ENCODE measurements at regions not wholly inside any gene's neighbourhood (a gene's known extent, or its start where the extent isn't known, plus 50 kb on each side); places are given as distances from the start of the nearest gene placed in this dataset.

DNA sequence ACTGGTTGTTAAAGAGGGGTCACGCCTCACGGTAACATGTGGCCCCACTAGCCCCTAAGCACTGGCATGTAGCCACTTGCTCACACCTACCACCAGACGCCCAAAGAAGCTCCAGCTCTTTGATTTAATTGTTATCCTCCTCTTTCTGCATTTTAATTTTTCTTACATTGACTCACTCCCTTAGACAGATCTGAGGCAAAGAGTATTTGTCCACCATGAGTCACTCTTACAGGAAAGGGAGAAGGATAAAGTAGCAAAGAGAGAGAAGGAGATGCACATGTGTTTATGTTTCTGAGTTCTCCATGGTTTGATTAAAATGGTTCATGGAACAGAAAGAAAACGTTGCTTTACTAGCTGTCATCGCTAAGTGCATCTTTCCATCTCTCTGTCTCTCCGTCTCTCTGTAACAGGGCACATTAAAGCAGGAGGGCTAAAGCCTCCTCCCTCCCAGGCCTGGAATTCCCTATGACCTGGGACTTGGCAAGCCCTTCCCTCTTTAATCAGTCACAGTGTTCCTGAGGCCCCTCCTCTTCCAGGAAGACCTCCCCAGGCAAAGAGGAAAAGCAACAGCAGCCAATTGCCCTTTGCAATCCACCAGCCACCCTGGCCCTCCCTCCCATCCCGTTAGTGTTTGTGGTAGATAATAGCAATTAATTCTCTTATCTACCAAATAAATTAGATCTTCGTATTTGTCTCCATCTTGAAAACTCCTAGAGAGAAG, 112.8 kb upstream of the TSHZ2 start:
- no peak for DNase-seq

GRCh38 chr20:52852714-52853113, 119.4 kb upstream of the TSHZ2 start:
- DNase-seq = no peak

DNA sequence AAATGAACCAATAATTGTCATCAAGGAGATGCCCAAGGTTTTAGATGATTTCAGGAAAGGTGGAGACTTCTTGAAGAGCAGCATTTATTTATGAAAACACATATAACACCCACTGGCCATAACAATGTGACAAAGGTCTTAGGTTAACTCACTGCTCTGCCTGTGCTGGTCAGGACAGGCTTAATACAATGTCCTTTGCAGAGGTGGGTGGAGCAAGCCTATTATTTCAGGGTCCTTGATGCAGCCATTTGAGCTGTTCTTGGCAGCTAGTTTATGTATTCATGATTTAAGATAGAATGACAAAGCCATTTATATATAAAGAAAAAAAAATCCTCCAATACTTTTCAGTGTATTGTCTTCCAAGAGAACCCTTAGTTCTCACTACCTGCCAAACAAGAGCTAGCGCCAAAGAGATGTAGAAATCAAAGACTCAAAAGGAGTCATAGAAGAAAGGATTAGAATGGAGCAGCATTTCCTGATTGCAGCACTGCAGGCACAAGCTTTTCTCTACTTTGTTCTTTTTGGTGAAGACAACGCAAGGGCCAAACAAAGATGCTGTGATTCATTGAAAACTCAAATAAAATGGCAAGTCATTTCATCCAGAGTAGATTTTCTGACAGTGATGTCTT, 124.3 kb upstream of the TSHZ2 start:
- DNase-seq = no peak

GRCh38 chr20:52847029-52847660, 125.0 kb upstream of the TSHZ2 start:
- peak; percentile 12 for DNase-seq

- no peak for DNase-seq
Observed at GRCh38 chr20:52845044-52845443, 127.1 kb upstream of the TSHZ2 start.

DNA sequence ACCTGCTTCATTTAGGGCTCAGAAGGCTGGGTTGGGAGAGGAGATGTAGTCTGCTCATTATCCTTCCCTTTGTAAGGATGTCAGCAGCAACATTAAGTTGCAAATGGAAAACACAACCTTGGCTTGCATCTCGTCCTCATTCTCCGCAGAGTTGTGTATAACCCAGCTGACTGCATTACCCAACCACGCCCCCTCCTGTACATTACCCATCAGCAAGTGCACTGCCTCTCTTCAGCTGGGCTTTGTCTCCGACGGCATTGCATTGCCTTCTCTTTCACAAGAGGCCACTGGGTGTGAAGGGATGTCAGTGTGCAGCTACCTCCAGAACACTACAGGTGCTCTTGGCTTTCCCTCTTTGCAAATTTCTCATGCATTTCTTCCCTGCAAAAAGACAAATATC, 128.7 kb upstream of the TSHZ2 start:
- no peak for DNase-seq

- no peak for DNase-seq
Observed at GRCh38 chr20:52841003-52841402, 131.2 kb upstream of the TSHZ2 start.

DNA sequence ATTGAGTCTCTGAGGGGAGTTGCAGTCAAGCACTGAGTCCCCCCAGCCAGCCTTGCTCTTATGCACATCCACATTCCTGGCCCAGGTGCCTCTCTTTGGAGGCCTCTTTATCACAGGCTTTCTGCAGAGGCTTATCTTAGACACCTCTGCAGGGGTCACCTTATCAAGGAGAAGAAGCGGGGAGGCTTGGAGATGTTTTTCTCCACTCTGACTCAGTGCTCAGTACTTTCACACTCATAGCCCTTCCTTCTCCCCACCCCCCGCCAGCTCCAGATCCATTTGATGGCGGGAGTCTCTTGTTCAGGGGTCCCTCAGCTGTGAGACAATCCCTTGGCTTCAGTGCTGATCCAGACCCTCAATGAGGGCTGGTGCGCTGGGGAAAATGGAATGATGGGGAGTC, 132.1 kb upstream of the TSHZ2 start:
- no peak for DNase-seq

DNA sequence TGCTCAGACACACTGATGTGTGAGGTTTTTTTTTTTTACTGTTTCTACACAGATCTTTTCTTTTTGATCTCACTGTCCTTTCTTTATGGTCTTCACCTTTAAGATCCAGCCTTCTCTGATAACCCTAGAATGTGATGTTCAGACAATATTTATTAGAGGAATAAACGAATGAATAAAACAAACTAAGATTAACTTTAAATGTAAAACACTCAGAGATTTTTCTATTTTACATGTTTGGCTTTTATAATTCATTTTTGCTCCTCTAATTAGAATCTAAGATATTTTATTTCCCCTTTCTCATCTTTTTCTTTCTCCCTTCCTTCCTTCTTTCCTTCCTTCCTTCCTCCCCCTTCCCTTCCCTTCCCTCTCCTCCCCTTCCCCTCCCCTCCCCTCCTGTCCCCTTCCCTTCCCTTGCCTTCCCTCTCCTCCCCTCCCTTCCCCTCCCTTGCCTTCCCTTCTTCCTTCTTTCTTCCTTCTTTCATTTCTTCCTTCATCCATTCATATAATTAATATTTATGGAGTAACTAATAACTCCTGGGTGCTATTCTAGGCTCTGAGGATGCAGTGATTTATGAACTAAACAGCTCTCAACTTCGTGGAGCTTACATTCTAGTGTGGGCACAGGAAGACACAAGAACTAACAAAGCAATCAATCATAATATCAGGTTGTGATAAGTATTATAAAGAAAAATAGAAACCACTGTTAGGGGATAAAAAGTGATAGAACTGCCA, 133.5 kb upstream of the TSHZ2 start:
- no peak for DNase-seq

GRCh38 chr20:52837378-52837777, 134.8 kb upstream of the TSHZ2 start:
- no peak for DNase-seq

DNA sequence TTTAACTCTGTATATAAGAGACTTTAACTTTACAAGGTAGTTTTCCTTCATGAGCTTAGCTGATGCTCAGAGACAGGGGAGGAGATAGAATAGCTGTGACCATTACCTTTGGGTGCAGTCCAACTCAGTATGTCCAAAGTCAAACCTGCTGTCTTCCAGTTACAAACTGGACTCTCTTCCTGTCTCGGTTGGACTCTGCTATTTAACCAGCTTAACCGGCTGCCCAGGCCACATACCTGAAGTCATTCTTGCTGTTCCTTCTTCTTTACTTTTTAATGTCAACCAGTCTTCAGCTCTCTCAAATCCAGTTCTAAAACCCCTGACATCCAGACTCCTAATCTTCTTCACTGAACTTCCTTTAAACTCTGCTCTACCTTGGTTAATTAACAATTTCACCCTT, 138.3 kb upstream of the TSHZ2 start:
- no peak for DNase-seq

DNA sequence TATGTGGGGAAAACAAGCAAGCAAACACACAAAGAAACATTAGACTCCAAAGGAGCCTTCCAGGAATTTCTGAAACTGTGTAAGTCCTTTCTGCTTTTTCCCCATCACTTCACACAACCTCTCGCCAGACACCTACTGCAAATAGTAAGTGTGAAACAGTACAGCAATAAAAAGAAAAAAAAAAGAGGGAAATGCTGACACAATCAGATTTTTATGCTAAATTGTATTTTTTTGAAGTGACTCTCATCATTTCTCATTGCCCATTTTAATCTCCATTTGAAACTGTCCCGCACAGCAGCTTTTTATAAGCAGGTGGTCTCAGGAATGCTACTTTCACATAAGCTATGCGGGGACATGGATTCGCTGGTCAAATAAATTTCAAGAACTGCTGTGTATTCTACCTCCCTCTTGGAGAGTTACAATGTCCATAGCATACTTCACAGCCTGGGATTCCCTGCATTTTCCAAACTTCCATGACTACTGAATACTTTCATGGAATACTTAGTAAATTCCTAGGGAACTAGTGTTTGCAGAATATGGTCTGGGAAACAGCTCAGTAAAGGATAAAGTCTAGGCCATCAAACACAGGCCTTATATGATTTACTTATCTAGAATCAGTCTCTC, 139.9 kb upstream of the TSHZ2 start:
- no peak for DNase-seq

DNA sequence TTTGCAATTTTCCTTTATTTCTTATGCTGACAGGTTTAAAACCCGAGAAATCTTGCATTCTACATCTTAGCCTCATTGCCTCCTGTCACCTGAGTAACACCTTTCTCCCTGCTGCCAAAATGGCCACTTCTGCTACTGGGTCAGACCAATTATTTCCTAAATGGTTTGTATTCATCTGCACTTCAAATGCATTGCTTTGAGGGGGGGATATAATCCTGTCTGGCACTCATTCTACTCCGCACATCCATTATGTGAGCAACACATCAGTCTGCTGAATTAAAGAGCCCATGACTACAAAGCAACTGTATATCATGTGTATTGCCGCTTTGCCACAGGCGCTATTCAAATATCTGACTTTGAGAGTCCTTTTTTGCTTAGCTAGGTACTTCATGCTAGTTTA, 141.6 kb upstream of the TSHZ2 start:
- no peak for DNase-seq

DNA sequence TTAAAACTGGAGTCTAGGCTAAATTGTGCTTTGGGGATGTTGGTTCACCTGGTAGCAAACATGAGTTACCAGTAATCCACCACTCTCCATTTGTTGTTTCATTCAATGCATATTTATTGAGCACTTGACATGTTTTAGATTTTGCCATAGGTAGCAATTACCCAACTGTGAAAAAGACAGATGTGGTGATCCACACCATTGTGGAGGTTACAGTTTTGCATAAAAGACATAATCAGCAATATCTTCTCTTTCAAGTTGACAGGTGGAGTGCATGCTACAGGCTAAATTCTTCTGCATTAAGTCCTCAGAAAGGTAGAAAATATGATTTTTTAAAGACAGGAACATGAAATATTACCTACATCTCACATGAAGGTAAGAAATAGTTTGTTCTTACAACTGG, 143.0 kb upstream of the TSHZ2 start:
- no peak for DNase-seq

- no peak for DNase-seq
Observed at GRCh38 chr20:52828199-52828598, 144.0 kb upstream of the TSHZ2 start.

DNA sequence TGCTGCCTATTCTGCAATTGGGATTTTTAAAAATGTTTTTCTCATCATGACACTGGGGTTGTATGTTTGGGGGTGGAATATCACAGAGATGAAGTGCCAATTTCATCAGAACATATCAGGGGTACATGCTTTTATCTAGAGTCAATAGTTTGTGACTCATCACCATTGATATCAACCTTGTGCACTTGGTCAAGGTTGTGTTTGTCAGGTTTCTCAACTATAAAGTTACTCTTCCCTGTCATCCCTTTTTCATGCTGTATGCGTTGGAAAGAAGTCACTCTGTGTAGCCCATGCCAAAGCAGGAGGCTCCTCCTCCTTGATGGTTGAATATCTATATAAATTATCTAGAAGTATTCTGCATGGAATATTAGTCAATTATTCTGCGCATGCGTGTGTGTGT, 145.4 kb upstream of the TSHZ2 start:
- DNase-seq = no peak

DNA sequence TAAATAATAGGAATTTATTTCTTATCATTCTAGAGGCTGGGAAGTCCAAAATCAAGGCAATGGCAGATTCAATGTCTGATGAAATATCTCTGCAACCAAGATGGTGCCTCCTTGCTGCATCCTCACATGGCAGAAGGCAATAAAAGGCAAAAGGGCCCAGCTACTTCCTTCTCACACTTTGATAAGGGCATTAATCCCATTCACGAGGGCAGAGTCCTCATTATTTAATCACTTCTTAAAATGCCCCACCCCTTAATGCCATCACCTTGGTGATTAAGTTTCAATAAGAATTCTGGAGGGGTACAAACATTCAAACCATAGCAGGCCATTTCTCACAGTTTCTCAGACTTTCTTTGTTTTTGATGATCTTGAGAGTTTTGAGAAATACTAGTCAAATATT, 145.8 kb upstream of the TSHZ2 start:
- no peak for DNase-seq

- no peak for DNase-seq
Observed at GRCh38 chr20:52824494-52825216, 147.5 kb upstream of the TSHZ2 start.

- no peak for DNase-seq
Observed at GRCh38 chr20:52823303-52823702, 148.9 kb upstream of the TSHZ2 start.

DNA sequence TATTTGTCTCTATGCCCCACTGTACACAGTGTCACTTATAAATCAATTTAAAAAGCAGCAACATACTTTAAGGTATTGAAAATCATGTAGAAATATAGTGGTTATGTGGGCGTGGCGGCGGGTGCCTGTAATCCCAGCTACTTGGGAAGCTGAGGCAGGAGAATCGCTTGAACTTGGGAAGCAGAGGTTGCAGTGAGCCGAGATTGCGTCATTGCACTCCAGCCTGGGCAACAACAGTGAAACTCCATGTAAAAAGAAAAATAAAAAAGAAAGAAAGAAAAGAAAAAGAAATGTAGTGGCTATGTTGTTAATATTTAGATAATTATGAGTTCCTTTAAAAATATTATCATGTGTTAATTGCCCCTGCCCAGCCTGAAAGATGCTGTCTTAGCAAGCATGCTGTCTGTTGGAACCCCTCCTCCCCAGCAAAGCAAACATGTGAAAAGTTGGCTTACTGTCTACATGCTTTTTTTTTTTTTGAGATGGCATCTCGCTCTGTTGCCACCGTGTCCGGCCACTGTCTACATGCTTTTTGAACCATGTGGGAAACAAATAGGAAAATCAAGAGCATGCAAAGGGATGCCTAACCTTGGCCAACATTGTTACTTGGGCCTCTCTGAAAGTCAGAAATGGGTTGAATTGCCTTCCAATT, 151.4 kb upstream of the TSHZ2 start:
- no peak for DNase-seq

DNA sequence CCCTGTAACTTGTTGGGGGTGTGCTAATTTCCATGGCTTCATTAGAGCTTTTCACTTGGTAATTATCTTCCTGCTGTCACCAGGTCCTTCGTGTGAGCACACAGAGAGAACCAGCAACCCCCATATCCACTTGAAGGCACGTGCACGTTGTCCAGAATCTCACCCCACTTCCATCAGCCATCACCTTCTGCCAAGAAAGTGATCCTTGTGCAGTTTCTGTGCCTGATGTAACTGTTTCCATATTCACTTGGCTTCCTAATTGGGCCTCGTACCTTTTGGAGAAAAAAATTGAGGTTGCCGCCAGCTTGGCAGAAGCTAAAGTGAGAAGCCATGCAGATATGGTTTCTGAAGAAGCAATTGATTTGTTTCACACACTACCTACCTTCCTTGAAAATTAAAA, 153.7 kb upstream of the TSHZ2 start:
- no peak for DNase-seq

GRCh38 chr20:52817981-52818380, 154.2 kb upstream of the TSHZ2 start:
- DNase-seq = no peak

All from retina (tissue), 1 donor.